ENCODE measurements at regions not wholly inside any gene's neighbourhood (a gene's known extent, or its start where the extent isn't known, plus 50 kb on each side); places are given as distances from the start of the nearest gene placed in this dataset.

GRCh38 chr1:195763907-195764374, 844.3 kb downstream of the KCNT2 start:
- dilution Hi-C loops (cut with MboI; ENCODE audit: extremely low pct_ligation_motif_present, low sequenced_read_pairs) (no loop called here), intact Hi-C loops (cut with micrococcal nuclease) (no loop called here)
- no peaks in the 10 kb centered on the region for H3K27me3 ChIP-seq (ENCODE audit: control insufficient read depth in 2 of 2, insufficient read depth in 2 of 2, low read length in 2 of 2)
- H3K9ac ChIP-seq (replicated peaks; ENCODE audit: extremely low read depth, insufficient read depth, low read length), result no peak overlapping the region
- H3K4me3 ChIP-seq (replicated peaks in 1 of 3; ENCODE audit: insufficient read depth in 1 of 3, low read depth in 1 of 3, low read length in 3 of 3), result no peak overlapping the region
- H3K9me1 ChIP-seq (replicated peaks; ENCODE audit: control insufficient read depth, extremely low read depth, insufficient read depth, low read length), result no peaks in the 10 kb centered on the region
- CTCF ChIA-PET, result interaction anchor here (1.0 to 1.8 kb wide), 2 partner anchors 12 to 157 kb away, joined by 3 read pairs; no protein-coding TSS in a partner anchor
- H3K79me2 ChIP-seq (ENCODE audit: control insufficient read depth, insufficient read depth, low read length), result no peaks in the 10 kb centered on the region
- no peak for DNase-seq (ENCODE audit: low read depth, low spot score)
- no peaks in the 10 kb centered on the region for H3K9me3 ChIP-seq (replicated peaks; ENCODE audit: control insufficient read depth, insufficient read depth, low read length)
- TF ChIP-seq POLR2AphosphoS5 (IDR thresholded peaks at IDR 0.05; ENCODE audit: insufficient read depth, low read depth, low read length) (no peak), EZH2 (IDR thresholded peaks at IDR 0.05; ENCODE audit: borderline replicate concordance, low read depth, low read length, severe bottlenecking) (no peak), POLR2A (IDR thresholded peaks at IDR 0.05; ENCODE audit: low read depth, low read length) (no peak), JUN (IDR thresholded peaks at IDR 0.05; ENCODE audit: borderline replicate concordance, insufficient read depth, insufficient read length, low read depth) (no peak), MYC (IDR thresholded peaks at IDR 0.05; ENCODE audit: low read depth, low read length) (no peak), CTCF (IDR thresholded peaks at IDR 0.05; ENCODE audit: extremely low read depth in 1 of 2, insufficient read depth in 1 of 2, low read depth in 1 of 2, low read length in 2 of 2) (no peak), FOS (IDR thresholded peaks at IDR 0.05; ENCODE audit: borderline replicate concordance, insufficient read depth, low read length) (no peak), GATA2 (IDR thresholded peaks at IDR 0.05; ENCODE audit: insufficient read depth, insufficient read length, low read depth, low read length) (no peak), MAX (IDR thresholded peaks at IDR 0.05; ENCODE audit: insufficient read depth, insufficient read length) (no peak)
- no peak overlapping the region for H3K27ac ChIP-seq (ENCODE audit: insufficient read depth, low read depth, low read length)
- no peak overlapping the region for H2AFZ ChIP-seq (ENCODE audit: low read depth, low read length)
- no peaks in the 10 kb centered on the region for H3K36me3 ChIP-seq (ENCODE audit: control insufficient read depth in 2 of 2, extremely low read depth in 1 of 2, insufficient read depth in 2 of 2, low read length in 2 of 2)
- no peaks in the 10 kb centered on the region for H3K4me1 ChIP-seq (ENCODE audit: control insufficient read depth, extremely low read depth, insufficient read depth, low read length)
- no TSS peak for BruUV-seq (replicated peaks)
- FAIRE-seq, result no peak
- H4K20me1 ChIP-seq (replicated peaks; ENCODE audit: control insufficient read depth, extremely low read depth, insufficient read depth, low read length), result no peaks in the 10 kb centered on the region
- no peak overlapping the region for H3K4me2 ChIP-seq (ENCODE audit: insufficient read depth, low read length)
- POLR2A ChIA-PET, result no interaction called here
